ENCODE measurements at regions not wholly inside any gene's neighbourhood (a gene's known extent, or its start where the extent isn't known, plus 50 kb on each side); places are given as distances from the start of the nearest gene placed in this dataset.

DNA sequence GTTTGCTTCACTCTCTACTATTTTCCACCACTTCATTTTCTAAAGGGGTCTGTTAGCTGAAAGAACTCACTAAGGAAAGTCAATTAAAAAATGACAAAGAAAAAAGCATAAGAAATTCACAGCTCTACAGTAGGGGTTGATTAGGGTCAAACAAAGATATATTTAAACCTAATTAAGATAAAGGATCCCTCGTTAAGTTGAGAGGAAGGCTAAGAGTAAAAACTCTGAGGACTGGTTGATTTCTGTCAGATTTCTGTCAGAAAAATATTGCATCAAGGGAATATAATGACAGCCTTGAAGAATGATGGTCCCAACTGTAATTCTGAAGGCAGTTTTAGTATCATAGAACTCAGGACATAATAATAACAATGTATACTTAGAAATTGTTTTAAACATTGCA lies 218.0 kb downstream of the QDPR start:
- no peak for DNase-seq (ENCODE audit: low spot score)

DNA sequence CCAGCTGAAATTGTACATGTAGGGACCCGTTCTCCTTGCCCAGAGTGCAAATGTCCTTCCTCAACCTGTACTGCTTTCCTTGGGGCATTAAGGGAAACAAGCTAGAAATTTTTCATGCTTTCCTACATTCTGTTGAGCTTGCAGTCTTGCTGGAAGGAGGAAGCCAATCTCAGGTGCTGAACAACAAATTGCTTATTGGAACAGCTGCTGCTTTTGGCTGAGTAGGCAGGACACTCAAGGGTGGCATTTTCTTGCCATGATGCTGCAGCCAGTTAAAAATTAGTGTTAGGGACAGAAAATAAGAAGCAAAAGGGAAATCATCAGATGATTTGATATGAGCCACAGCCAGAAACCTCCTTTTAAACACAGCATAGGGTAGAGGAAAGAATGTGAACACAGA lies 223.7 kb downstream of the QDPR start:
- DNase-seq (ENCODE audit: low spot score) = no peak

DNA sequence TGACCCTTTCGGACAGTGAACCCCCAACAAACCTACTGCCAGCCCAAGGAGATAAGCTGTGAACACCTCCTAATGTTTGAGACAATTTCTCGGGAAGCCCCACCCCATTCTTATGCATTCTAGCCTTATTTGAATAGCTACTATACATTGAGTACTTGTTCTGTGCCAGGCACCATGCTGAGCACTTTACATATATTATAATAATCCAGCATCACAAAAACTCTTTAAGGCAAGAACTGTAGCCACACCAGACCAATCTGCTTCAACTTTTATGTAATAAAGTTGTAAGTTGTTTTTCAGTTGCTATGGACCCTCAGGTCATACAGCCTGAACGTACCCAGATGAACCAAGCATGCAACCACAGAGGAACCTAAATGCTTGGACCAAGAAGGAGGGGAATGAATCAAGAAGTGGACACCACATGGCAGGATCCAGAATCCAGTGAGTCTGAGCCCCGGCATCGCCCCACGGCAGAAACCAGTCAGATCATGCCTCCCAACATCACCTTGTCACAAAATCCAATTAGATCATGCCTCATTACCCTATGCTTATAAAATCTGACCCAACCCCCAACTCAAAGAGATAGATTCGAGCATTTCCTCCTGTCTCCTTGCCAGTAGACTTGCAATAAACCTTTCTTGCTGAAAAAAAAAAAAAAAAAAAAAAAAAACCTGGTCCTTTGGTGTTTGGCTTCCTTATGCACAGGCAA lies 225.0 kb downstream of the QDPR start:
- DNase-seq (ENCODE audit: low spot score) = no peak

DNA sequence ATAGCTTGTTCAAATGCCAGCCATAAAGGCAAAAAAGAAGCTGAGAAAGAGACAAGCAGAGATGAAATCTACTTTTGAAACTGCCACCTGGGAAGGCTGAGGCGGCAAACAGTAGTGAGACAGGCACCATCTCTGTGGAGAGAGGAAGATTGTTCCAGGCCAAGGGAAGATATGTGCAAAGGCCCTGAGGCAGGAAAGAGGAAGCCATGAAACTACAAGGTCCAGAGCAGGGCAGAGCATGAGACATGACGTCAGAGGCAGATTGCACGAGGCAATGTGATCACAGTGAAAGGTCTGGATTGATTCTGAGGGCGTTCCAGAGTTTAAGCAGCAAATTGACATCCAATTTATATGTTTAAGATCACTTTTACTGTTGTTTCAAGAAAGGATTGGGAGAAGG lies 226.1 kb downstream of the QDPR start:
- no peak for DNase-seq (ENCODE audit: low spot score)

DNA sequence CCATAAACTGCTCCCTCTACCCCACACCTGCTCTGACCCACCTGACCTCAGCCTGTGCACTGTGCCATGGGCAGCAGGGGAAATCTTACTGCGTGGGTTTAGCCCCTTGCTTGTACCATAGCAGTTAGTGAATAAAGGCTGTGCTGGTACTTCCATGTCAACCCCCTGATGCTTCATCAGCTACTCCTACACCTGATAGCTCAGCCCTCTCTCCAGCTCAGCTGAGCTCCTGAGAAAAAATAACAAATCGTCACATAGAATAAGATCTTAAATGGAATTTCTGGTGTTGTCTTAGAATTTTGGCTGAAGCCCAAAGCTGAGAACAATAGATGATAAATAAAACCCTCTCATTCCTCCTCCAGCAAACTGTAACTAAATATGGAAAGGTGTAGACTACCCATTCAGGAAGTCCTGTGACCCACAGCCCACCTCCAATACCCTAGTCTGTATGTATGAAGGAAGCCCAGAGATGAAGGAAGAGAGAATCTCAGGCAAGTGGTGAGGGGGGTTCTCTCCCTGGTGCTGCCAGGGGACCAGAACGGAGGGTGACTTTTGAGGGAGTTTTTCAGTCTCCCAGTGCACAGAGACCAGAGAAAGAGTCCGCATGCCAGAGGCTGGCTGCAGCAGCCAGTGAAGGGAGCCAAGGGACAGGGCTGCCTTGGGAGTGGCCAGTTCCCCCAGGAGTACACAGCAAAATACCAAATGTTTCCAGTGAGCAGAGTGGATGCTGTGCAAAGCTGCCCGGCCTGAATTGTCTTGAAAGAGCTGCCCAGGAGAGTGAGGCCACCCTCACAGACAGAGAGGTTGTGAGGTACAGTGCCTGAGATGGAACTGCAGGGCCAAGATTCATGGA lies 227.3 kb downstream of the QDPR start:
- no peak for DNase-seq (ENCODE audit: low spot score)

DNA sequence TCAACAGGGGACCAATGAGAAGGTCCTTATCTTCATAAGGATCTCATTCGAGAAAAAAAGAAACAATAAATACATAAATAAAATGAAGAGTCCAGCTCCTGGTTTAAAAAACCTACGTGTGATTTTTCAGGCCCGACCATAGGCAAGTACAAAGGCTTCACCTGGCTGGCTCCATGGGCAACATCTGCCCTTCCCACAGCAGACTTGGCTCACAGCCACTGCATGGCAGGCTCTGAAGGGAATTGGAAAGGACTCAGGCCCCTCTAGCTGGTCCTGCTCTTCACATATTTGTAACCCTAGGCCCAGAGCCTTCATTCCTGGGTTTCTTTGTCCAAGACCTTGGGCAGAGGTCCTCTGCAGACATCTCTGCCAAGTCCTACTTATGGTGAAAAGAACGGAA lies 228.1 kb downstream of the QDPR start:
- DNase-seq (ENCODE audit: low spot score) = no peak

DNA sequence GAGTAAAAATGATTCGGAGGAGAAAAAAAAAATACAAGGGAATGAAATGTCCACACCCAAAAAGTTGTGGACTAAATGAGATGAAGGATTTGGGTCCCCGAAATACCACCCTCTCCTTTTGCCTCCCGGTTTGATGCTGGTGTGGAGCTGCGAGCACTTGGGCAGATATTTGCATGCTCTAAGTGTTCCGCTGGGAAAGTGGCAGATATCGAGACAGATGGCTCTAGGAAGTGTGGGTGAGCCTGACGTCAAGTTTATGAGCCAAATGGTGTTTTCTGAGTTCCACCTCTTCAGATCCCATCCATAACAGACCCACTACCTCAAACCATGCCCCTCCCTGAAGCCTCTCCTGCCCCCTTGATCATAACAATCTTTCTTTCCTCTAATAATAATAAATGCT lies 228.6 kb downstream of the QDPR start:
- DNase-seq (ENCODE audit: low spot score) = no peak

DNA sequence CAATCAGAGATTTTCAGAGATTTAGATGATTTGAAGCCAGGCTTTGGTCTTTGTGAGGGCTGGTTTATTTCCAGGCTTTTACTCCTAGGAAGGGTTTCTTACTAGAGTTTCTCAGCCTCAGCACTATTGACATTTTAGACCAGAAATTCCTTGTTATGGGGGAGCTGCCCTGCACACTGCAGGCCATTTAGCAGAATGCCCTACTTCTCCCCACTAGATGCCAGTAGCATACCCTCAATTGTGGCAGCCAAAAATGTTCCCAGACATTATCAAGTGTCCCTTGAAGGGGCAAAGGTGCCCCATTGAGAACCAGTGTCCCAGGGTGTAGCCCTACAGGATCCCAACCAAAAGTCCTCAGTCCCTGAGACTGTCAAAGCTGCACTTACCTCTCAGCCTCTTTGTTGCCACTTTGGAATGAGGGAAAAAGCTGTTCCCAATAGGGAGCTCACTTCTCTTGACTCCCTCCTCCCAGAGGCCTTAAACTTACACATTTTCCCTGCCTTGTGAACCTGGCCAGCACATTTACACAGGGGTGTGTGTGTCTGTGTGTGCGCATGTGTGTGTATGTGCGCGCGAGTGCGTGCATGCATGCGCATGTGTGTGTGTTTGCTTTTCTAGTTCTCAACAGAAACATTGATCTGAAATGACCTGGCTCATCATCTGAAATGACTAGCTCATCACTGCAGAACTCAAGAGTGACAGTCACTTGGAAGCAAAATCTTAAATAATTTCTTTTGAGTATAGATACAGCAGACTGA lies 231.4 kb downstream of the QDPR start:
- DNase-seq (ENCODE audit: low spot score) = no peak

DNA sequence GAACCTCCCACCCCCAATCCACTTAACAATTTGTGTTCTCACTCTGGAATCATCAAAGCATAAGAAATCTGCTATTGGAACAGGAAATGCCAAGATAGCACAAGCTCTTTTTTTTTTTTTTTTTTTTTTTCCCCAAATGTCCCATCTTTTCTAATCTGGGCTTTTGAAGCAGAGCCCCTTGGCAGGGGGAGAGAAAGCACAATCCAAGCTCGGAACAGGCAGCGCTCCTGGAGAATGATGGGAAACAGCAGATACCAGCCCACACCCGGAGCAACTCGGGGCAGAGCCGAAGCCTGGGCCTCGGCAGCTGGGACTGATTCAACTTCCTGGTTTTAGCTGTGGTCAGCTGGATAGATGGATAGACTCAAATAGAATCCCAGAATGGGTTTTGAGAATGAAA lies 235.1 kb downstream of the QDPR start:
- no peak for DNase-seq (ENCODE audit: low spot score)

DNA sequence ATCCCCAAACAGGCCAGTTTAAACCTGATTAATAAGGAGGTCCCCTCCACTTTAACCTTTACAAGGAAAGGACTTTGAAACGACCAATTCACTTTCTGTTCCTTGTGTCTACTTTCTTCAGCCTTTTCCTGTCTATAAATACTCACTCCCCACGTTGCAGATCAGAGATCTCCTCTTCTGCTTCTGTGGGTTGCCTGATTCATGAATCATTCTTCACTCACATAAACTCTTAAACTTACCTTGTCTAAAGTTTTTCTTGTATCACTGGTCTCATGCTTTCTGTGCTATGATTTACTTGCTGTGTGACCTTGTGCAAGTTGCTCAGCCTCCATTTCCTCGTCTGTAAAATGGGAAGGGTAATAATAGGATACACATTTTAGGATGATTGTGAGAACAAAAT lies 236.1 kb downstream of the QDPR start:
- DNase-seq (ENCODE audit: low spot score) = no peak

DNA sequence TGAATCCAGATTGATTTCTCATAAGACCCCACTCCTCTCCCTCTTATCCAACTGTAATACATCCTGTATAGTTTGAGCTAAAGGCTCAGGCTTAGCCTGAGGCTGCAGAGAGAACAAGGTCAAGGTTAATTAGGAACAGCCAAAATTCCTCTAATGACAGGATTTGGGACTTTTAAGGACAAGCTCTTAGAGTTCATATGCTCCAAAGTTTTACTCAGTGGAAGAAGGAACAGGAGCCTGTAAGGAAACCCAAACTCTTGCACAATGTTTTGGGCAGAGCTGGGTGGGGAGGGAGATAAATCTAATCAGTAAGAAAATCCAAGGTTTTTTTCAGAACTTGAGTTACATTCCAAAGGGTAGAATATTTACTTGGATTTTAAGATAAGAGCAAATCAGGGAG lies 238.8 kb downstream of the QDPR start:
- no peak for DNase-seq (ENCODE audit: low spot score)

DNA sequence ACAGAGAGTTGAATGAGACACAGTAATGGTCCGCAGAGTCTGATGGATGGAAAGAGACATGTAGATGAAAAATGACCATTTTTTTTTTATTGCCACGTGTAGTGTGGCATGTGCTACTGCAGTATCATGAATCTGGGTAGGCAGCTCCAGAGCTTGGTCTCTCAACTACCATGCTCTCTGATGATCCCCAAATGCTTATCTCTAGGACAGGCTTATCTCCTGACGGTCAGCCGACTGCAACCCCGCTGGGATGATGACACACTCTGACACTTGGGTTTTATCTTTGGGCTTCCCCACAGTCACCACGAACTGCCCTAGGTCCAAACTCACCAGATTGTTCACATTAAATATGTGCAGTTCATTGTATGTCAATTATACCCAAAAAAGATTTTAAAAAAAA lies 239.7 kb downstream of the QDPR start:
- no peak for DNase-seq (ENCODE audit: low spot score)

DNA sequence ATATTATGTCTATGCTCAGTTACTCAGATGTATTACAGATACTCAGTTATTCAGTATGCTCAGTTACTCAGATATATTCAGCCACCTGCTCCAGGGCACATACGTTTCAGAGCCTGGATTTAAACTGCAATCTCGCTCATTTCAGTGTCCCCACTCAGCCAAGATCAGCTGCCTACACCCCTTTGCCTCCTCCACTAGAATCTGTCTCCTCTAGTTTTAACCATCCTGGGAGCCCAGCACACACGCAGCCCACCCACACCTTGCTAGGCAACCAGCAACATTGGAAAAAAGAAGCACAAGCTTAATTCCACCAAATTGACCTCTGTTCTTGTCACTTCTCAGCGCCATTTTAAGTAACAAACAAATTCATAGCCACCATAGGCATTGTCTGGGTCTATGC lies 246.2 kb downstream of the QDPR start:
- DNase-seq (ENCODE audit: low spot score) = no peak

DNA sequence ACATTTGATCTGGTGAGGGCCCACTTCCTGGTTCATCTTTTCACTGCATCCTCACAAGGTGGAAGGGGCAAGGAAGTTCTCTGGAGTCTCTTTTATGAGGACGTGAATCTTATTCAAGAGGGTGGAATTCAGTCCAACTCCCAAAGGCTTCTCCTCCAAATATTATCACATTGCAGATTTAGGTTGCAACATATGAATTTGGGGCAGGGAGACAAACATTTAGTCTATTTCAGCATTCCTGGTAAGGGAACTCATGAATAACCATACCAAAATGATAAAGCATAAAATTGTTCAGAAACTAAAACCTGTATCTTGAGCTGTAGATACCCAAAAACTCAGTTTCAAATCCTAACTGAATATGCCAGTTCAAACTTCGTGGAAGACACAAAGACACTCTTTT lies 246.8 kb downstream of the QDPR start:
- no peak for DNase-seq (ENCODE audit: low spot score)

DNA sequence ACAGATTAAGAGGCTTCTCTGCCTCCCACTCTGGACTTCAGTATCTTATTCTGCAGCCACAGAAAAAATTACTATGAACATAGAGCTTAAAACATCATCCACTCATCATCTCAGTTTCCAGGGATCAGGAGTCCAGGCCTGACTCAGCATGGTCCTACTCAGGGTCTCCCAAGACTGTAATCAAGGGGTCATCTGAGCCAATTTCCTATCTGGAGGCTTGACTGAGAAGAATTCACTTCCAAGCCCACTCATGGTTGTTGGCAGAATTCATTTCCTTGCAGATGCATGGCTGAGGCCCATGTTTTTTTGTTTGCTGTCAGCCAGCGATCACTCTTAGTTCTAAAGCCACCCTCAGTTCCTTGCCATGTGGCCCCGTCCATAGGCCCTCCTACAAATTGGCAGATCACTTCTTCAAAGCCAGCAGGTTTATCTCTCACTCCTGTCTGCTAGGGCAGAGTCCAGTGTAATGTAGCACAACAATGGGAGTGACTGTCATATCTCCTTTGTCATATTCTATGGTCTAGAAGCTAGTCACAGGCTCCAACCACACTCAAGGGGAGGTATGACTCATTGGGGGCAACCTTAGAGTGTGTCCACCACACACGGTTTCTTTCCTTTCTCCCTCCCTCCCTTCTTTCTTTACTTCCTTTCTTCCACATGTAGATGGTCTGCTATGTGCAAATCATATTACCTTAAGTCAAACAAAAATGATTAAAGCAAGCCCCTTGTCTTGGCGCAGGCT lies 251.6 kb downstream of the QDPR start:
- DNase-seq (ENCODE audit: low spot score) = no peak

DNA sequence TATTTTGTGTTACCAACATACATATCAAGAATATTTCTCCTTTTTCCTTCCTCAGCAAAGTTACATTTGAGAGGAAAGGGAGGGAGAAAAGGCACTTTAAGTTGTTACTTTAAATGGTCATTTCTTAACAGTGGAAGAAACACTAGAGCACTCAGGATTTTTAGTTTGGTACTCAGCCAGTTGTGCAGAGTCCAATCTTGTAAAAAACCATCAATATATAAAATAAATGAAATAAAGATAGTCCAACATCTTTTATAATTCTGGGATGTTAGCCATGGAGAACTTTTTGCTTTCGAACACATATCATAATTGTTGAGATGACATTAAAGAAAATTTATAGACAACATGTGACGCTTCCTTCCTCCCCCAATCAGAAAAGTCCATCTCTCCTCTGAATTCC lies 253.8 kb downstream of the QDPR start:
- no peak for DNase-seq (ENCODE audit: low spot score)

DNA sequence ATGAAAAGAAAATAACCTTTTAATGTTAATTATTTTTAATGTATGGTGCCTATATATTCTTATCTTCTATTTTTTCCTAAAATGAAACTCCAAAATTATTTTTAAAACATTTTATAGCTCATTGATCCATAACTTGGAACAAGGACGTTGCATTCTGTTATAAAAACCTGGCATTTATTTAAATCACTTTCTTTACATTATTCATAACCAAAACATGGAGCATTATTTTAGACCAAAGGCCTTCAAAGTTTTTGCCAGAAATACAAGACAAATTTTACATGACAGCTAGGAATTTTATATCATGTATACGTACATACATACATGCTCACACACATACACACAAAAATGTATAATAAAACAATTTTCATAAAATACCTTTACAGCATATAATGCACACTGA lies 259.8 kb downstream of the QDPR start:
- no peak for DNase-seq (ENCODE audit: low spot score)

DNA sequence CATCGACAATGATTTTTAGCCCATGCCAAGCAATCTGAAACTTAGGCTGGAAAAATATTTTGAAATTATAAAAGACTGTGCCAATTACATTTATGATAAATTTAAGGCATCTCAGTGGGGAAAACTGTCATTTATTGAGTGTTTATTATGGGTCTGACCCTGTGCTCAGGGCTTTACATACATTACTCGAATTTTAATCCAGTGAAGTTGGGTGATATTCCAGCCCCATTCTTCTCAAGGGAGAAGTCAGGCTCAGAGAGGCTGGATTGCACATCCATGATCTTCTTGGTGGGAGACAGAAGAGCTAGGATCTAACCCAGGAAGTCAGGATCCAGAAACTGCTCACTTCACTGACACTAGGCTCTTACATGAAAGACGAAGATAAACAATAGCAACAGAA lies 260.8 kb downstream of the QDPR start:
- no peak for DNase-seq (ENCODE audit: low spot score)

DNA sequence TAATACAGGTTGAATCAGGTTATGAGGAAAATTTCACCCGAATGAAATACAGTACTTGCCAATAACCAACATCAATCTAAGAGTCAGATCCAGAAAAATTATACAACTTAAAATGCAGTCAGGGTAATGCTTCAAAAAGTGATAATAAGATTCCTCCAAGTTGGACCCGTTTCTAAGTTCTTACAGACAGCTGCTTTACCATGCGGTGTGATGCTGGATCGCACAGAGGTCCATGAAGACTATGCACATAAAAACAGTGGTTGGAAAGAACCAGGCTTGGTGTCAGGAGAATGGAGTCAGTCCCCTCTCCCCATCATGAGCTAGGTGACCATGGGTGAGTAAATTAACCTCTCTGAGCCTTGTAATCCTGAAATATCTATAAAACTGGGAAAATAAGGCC lies 261.3 kb downstream of the QDPR start:
- no peak for DNase-seq (ENCODE audit: low spot score)

DNA sequence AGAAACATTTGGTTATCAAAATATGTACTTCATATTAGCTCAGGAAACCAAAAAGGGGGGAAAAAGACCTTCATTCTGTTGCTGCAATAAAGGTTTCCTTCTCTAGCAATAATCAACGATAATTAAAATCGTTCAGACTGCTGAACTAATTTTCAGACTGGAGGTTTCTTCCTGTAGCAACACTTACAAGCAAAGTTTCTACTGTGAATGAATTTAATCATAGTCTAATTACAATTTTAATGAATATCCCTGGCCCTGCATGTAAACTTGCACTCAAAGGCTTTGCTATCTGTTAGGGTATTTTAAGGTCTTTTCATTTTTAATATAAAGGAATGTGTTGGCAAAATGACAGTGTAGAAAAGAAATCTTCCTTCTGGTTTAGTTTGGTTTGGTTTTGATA lies 265.2 kb downstream of the QDPR start:
- DNase-seq (ENCODE audit: low spot score) = no peak

DNA sequence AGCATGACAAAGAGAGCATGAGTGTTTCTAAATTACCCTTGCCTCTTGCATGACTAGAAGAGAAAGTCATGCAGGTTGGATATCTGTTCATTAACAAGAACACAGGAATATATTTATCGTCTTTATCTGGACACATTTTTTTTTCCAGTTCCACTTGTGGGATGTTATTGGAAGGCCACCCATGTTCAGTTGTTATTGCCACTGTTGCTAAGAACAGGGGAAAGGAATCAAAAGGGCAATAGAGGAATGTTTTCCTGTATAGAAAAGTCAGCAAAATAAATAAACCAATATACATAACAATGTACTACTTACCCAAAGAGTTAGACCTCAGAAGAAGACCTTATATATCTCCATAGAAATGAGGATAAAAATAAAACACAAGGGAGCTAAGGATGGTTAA lies 270.1 kb downstream of the QDPR start:
- no peak for DNase-seq (ENCODE audit: low spot score)

DNA sequence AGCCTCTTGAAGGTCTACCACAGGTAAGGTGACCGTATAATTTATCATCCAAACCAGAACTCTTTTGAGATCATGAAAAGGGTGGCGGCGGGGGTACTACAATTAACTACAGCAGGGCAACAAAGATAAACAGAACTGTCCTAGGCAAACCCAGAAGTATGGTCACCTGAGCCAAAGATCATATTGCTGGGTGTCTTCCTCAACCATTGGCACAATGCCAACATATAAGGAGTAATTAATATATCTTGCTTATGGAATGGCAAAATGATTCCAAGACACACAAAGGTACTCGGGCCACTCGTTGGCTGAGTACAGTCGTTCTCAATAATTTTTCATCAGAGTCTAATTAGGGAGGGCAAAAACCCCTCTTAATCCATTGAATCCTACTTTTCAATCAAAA lies 273.3 kb downstream of the QDPR start:
- DNase-seq (ENCODE audit: low spot score) = no peak
